ENCODE measurements at regions not wholly inside any gene's neighbourhood (a gene's known extent, or its start where the extent isn't known, plus 50 kb on each side); places are given as distances from the start of the nearest gene placed in this dataset.

GRCh38 chr11:19493446-19494213 lies 219.0 kb upstream of the NAV2 start:
- H3K36me3 Mint-ChIP-seq, result no peaks in the 10 kb centered on the region
- H3K27ac Mint-ChIP-seq, result peak overlapping the region in 1 of 3 donors; percentile 16
- no peak overlapping the region for H3K4me3 Mint-ChIP-seq
- Histone ChIP-seq H3K4me3 (ENCODE audit: low read depth, low read length) (no peak overlapping the region), H3K36me3 (ENCODE audit: control insufficient read depth, insufficient read depth, low read length) (no peaks in the 10 kb centered on the region), H3K4me1 (ENCODE audit: control insufficient read depth, insufficient read depth, low read length, poor library complexity, severe bottlenecking) (no peaks in the 10 kb centered on the region), H3K27me3 (ENCODE audit: control insufficient read depth, insufficient read depth, low read length) (no peaks in the 10 kb centered on the region), H3K9me3 (ENCODE audit: control insufficient read depth in 2 of 2, low read length in 2 of 2) (no peaks in the 10 kb centered on the region), H3K27ac (ENCODE audit: insufficient read depth, low read length, poor library complexity, severe bottlenecking) (no peak overlapping the region)
- ATAC-seq (ENCODE audit: low read depth in 2 of 2), result no peak
- no peak for DNase-seq
- peaks cover 10% of the 10 kb centered on the region for H3K27me3 Mint-ChIP-seq
- no peaks in the 10 kb centered on the region for H3K9me3 Mint-ChIP-seq
- no peaks in the 10 kb centered on the region for H3K4me1 Mint-ChIP-seq

GRCh38 chr11:19482319-19483100 lies 230.1 kb upstream of the NAV2 start:
- Histone ChIP-seq H3K27ac (ENCODE audit: insufficient read depth, low read length, poor library complexity, severe bottlenecking) (no peak overlapping the region), H3K9me3 (ENCODE audit: control insufficient read depth in 2 of 2, low read length in 2 of 2) (no peaks in the 10 kb centered on the region), H3K36me3 (ENCODE audit: control insufficient read depth, insufficient read depth, low read length) (no peaks in the 10 kb centered on the region), H3K27me3 (ENCODE audit: control insufficient read depth, insufficient read depth, low read length) (no peaks in the 10 kb centered on the region), H3K4me1 (ENCODE audit: control insufficient read depth, insufficient read depth, low read length, poor library complexity, severe bottlenecking) (no peaks in the 10 kb centered on the region), H3K4me3 (ENCODE audit: low read depth, low read length) (no peak overlapping the region)
- Mint-ChIP-seq H3K27me3 (peaks cover 16% of the 10 kb centered on the region), H3K4me1 (peaks cover 0 to 5% (median 0%) of the 10 kb centered on the region in 4 donors), H3K9me3 (peaks cover 0 to 1% (median 0%) of the 10 kb centered on the region in 7 donors), H3K36me3 (no peaks in the 10 kb centered on the region), H3K4me3 (no peak overlapping the region), H3K27ac (no peak overlapping the region)
- ATAC-seq (ENCODE audit: low read depth in 2 of 2) (no peak), DNase-seq (no peak)

- H3K27ac ChIP-seq (ENCODE audit: insufficient read depth, low read length, poor library complexity, severe bottlenecking), result no peak overlapping the region
- no peaks in the 10 kb centered on the region for H3K4me1 ChIP-seq (ENCODE audit: control insufficient read depth, insufficient read depth, low read length, poor library complexity, severe bottlenecking)
- no peak for ATAC-seq (ENCODE audit: low read depth in 2 of 2)
- H3K4me3 ChIP-seq (ENCODE audit: low read depth, low read length), result no peak overlapping the region
- DNase-seq, result no peak
- no peaks in the 10 kb centered on the region for H3K27me3 ChIP-seq (ENCODE audit: control insufficient read depth, insufficient read depth, low read length)
- peaks cover 16% of the 10 kb centered on the region for H3K27me3 Mint-ChIP-seq
- no peaks in the 10 kb centered on the region for H3K36me3 Mint-ChIP-seq
- no peak overlapping the region for H3K27ac Mint-ChIP-seq
- no peaks in the 10 kb centered on the region for H3K36me3 ChIP-seq (ENCODE audit: control insufficient read depth, insufficient read depth, low read length)
- H3K4me1 Mint-ChIP-seq, result peaks cover 0 to 5% (median 0%) of the 10 kb centered on the region in 4 donors
- H3K9me3 ChIP-seq (ENCODE audit: control insufficient read depth in 2 of 2, low read length in 2 of 2), result no peaks in the 10 kb centered on the region
- no peak overlapping the region for H3K4me3 Mint-ChIP-seq
- H3K9me3 Mint-ChIP-seq, result peaks cover 0 to 1% (median 0%) of the 10 kb centered on the region in 7 donors
These were observed 232.1 kb upstream of the NAV2 start for GRCh38 chr11:19480540-19480939.

- peaks cover 18% of the 10 kb centered on the region for H3K27me3 Mint-ChIP-seq
These were observed 233.7 kb upstream of the NAV2 start for GRCh38 chr11:19478891-19479290.

GRCh38 chr11:19474954-19475721 lies 234.4 kb upstream of the E2F8 start:
- Mint-ChIP-seq H3K4me1 (peaks cover 0 to 5% (median 0%) of the 10 kb centered on the region in 4 donors), H3K27ac (no peak overlapping the region), H3K9me3 (no peaks in the 10 kb centered on the region), H3K27me3 (peaks cover 21% of the 10 kb centered on the region), H3K4me3 (no peak overlapping the region), H3K36me3 (no peaks in the 10 kb centered on the region)
- no peak for ATAC-seq (ENCODE audit: low read depth in 2 of 2)
- H3K9me3 ChIP-seq (ENCODE audit: control insufficient read depth in 2 of 2, low read length in 2 of 2), result no peaks in the 10 kb centered on the region
- H3K27me3 ChIP-seq (ENCODE audit: control insufficient read depth, insufficient read depth, low read length), result no peaks in the 10 kb centered on the region
- H3K4me1 ChIP-seq (ENCODE audit: control insufficient read depth, insufficient read depth, low read length, poor library complexity, severe bottlenecking), result no peaks in the 10 kb centered on the region
- no peak for DNase-seq
- no peak overlapping the region for H3K27ac ChIP-seq (ENCODE audit: insufficient read depth, low read length, poor library complexity, severe bottlenecking)
- no peaks in the 10 kb centered on the region for H3K36me3 ChIP-seq (ENCODE audit: control insufficient read depth, insufficient read depth, low read length)
- no peak overlapping the region for H3K4me3 ChIP-seq (ENCODE audit: low read depth, low read length)

More at GRCh38 chr11:19478891-19479290, 233.7 kb upstream of the NAV2 start:
- H3K4me1 ChIP-seq (ENCODE audit: control insufficient read depth, insufficient read depth, low read length, poor library complexity, severe bottlenecking), result no peaks in the 10 kb centered on the region
- Mint-ChIP-seq H3K9me3 (peaks cover 0 to 1% (median 0%) of the 10 kb centered on the region in 7 donors), H3K4me3 (no peak overlapping the region), H3K36me3 (no peaks in the 10 kb centered on the region), H3K27ac (no peak overlapping the region), H3K4me1 (peaks cover 0 to 5% (median 0%) of the 10 kb centered on the region in 4 donors)
- no peak overlapping the region for H3K27ac ChIP-seq (ENCODE audit: insufficient read depth, low read length, poor library complexity, severe bottlenecking)
- DNase-seq (no peak), ATAC-seq (ENCODE audit: low read depth in 2 of 2) (no peak)
- H3K36me3 ChIP-seq (ENCODE audit: control insufficient read depth, insufficient read depth, low read length), result no peaks in the 10 kb centered on the region
- H3K4me3 ChIP-seq (ENCODE audit: low read depth, low read length), result no peak overlapping the region
- H3K9me3 ChIP-seq (ENCODE audit: control insufficient read depth in 2 of 2, low read length in 2 of 2), result no peaks in the 10 kb centered on the region
- H3K27me3 ChIP-seq (ENCODE audit: control insufficient read depth, insufficient read depth, low read length), result no peaks in the 10 kb centered on the region

- H3K4me3 Mint-ChIP-seq, result no peak overlapping the region
- Histone ChIP-seq H3K9me3 (ENCODE audit: control insufficient read depth in 2 of 2, low read length in 2 of 2) (no peaks in the 10 kb centered on the region), H3K4me3 (ENCODE audit: low read depth, low read length) (no peak overlapping the region), H3K27me3 (ENCODE audit: control insufficient read depth, insufficient read depth, low read length) (peaks cover 2% of the 10 kb centered on the region), H3K27ac (ENCODE audit: insufficient read depth, low read length, poor library complexity, severe bottlenecking) (no peak overlapping the region), H3K4me1 (ENCODE audit: control insufficient read depth, insufficient read depth, low read length, poor library complexity, severe bottlenecking) (no peaks in the 10 kb centered on the region), H3K36me3 (ENCODE audit: control insufficient read depth, insufficient read depth, low read length) (no peaks in the 10 kb centered on the region)
- peaks cover 0 to 5% (median 0%) of the 10 kb centered on the region in 4 donors for H3K4me1 Mint-ChIP-seq
- H3K27ac Mint-ChIP-seq, result no peak overlapping the region
- peaks cover 29% of the 10 kb centered on the region for H3K27me3 Mint-ChIP-seq
- no peak for ATAC-seq (ENCODE audit: low read depth in 2 of 2)
- H3K36me3 Mint-ChIP-seq, result no peaks in the 10 kb centered on the region
- DNase-seq, result no peak
- no peaks in the 10 kb centered on the region for H3K9me3 Mint-ChIP-seq
These were observed 233.5 kb upstream of the E2F8 start for GRCh38 chr11:19474211-19474610.

- H3K27me3 Mint-ChIP-seq, result peaks cover 18% of the 10 kb centered on the region
- no peaks in the 10 kb centered on the region for H3K9me3 Mint-ChIP-seq
- Histone ChIP-seq H3K27ac (ENCODE audit: insufficient read depth, low read length, poor library complexity, severe bottlenecking) (no peak overlapping the region), H3K4me3 (ENCODE audit: low read depth, low read length) (no peak overlapping the region), H3K27me3 (ENCODE audit: control insufficient read depth, insufficient read depth, low read length) (peaks cover 4% of the 10 kb centered on the region), H3K36me3 (ENCODE audit: control insufficient read depth, insufficient read depth, low read length) (no peaks in the 10 kb centered on the region), H3K9me3 (ENCODE audit: control insufficient read depth in 2 of 2, low read length in 2 of 2) (no peaks in the 10 kb centered on the region), H3K4me1 (ENCODE audit: control insufficient read depth, insufficient read depth, low read length, poor library complexity, severe bottlenecking) (no peaks in the 10 kb centered on the region)
- no peak overlapping the region for H3K4me3 Mint-ChIP-seq
- DNase-seq (no peak), ATAC-seq (ENCODE audit: low read depth in 2 of 2) (no peak)
- no peaks in the 10 kb centered on the region for H3K36me3 Mint-ChIP-seq
- H3K27ac Mint-ChIP-seq, result no peak overlapping the region
- no peaks in the 10 kb centered on the region for H3K4me1 Mint-ChIP-seq
These were observed 231.9 kb upstream of the E2F8 start for GRCh38 chr11:19472679-19473078.
